Choroid plexus epithelial cell (primary cell): ENCODE measurements at regions not wholly inside any gene's neighbourhood (a gene's known extent, or its start where the extent isn't known, plus 50 kb on each side); places are given as distances from the start of the nearest gene placed in this dataset.

Experiments
- DNase-seq: peaks from one replicate; pipeline ENCODE4 v3.0.0-alpha.2; 2010; ENCODE audit warnings: low read depth
- H3K4me3 ChIP-seq: 2 replicates; pipeline ENCODE4 v1.5.1; 2011; ENCODE audit warnings: low read depth, mild to moderate bottlenecking, control low read depth, low read length, moderate library complexity
- TF ChIP-seq, protein P1 (sequence below): conservative IDR thresholded peaks from 2 replicates; pipeline ENCODE4 v1.5.1; 2011; ENCODE audit warnings: low read depth, mild to moderate bottlenecking, control low read depth, inconsistent platforms, low read length, moderate library complexity

DNA sequence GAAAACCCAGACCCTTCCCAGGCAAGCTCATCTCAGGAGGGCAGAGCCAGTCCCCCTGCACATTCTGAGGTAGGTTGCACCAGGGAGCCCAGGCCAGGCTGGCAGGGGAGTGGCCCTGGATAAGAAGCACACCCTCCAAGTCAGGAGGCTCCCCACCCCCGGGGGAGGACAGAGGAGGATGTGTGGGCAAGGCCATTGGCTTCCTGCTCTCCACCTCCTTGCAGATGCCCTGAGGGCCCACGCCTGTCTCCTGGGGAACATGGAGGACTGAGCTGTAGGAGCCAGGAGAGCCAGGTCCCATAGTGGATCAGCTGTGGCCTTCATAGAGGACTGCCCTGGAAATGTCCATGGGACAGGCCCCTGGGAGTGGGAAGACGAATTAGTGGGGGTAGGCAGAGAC, 126.7 kb downstream of the IRF8 start:
- TF ChIP-seq, protein P1, sequence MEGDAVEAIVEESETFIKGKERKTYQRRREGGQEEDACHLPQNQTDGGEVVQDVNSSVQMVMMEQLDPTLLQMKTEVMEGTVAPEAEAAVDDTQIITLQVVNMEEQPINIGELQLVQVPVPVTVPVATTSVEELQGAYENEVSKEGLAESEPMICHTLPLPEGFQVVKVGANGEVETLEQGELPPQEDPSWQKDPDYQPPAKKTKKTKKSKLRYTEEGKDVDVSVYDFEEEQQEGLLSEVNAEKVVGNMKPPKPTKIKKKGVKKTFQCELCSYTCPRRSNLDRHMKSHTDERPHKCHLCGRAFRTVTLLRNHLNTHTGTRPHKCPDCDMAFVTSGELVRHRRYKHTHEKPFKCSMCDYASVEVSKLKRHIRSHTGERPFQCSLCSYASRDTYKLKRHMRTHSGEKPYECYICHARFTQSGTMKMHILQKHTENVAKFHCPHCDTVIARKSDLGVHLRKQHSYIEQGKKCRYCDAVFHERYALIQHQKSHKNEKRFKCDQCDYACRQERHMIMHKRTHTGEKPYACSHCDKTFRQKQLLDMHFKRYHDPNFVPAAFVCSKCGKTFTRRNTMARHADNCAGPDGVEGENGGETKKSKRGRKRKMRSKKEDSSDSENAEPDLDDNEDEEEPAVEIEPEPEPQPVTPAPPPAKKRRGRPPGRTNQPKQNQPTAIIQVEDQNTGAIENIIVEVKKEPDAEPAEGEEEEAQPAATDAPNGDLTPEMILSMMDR = no peak
- DNase-seq = no peak
- no peak overlapping the region for H3K4me3 ChIP-seq

DNA sequence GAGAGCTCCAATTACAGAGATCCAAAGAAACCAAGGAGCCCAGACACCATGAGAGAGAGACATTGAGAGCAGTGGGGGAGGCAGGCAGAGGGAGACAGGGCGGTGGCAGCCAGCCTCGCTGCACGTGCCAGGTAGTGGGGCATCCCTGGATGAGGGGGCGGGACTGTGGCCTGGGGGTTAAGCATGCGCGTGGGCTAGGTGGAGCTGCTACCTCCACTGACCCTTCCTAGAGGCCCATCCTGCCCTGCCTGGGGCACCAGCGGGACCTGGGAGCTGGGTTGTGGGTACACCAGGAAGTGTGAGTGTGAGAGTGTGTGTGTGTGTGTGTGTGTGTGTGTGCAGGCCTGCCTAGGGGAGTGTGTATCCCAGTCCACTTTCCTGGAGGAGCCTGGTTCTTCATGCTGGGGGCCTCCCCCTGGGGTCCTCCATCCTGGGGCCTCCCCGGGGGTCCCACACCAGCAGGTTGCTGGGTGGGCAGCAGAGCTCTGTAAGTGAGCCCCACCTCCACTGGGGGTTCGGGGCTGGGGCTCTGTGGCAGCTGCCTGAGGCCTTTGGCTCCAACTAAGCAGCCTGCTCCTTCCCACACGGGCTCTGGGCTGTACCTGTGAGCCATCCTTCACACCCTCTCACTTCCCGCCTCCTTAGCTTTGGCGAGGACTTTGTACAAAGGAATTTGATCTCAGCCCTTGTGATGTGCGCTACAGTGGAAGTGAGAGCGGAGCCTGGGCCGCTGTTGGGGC, 127.4 kb downstream of the IRF8 start:
- no peak for DNase-seq
- H3K4me3 ChIP-seq = no peak overlapping the region
- TF ChIP-seq, protein P1 = no peak

DNA sequence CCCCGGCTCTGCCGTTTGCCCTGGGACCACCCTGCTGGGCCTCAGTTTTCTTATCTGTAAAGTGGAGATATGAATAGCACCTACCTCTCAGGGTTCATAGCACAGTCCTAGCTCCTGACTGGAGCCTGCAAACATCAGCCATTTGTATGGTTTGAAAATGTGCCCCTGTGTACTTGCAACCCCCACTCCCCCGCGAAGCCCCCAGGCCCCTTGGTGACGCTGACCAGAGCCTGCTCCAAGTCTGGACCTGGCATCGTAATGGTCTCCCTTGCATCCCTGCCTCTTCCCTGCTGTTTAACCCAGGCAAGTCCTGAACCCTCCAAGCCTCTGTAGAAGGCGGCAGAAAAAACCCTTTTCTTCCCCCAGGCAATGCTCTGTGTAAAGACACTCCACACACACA, 128.0 kb downstream of the IRF8 start:
- no peak for DNase-seq
- TF ChIP-seq, protein P1 = no peak
- no peak overlapping the region for H3K4me3 ChIP-seq

DNA sequence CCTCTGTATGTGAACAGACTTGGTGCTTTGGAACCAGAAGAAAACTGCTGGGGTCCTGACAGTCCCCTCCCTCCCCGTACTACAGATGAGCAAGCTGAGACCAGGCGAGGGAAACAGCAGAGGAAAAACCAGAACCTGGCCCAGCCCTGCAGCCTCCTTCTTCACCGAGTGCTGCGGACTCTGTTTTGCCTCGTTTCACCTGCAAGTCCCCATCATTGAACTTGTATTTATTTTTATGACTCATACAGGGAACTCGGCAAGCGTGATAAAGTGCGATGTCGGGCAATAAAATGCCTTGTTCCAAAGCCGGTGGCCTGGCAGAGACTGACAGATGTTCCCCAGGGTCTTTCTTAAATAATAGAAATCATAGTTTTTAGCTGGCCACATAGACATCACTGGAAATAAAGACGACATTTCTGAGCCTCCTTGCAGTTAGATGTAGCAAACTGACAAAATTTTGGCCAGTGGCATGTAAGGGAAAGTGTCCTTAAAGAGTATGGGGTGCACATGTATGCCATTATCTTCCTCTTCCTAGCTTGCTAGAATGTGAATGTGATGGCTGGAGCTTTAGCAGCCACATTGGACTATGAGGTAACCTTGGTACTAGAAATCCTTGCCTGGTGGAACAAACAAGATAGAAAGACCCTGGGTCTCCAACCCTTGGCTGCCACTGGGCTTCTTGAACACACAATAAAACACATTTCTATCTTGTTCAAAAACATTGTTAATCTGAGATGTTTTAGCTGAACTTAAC, 128.6 kb downstream of the IRF8 start:
- DNase-seq = no peak
- H3K4me3 ChIP-seq = no peak overlapping the region
- TF ChIP-seq, protein P1 = no peak

DNA sequence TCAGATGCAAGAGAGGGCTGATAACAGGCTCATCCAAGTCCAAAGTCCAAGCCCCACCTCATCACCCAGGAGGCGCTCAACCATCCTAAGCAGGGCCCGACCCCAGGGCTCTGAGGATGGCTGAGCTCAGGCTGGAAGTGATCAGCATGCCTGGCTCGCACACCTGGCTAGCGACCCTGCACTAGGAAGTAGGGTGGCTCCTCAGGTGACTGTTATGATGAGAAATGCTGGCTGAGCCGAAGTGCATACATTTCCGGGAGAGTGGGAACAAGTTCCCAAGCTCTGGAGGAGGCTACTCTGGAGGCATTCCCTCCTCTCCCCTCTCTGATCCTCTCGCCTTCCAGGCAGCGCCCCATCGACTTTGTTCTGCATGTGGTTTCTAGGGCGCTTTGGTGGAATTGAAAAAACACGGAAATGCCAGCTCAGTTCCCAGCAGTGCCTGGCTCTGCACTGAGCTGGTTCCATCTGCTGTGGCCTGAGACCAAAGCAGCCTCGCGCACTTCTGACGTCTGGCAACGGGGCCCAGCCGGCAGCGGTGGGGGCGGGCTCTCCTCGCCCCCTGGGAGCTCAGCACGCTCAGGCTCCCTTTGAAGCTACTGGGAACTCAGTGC, 130.3 kb downstream of the IRF8 start:
- peak; percentile 65 for DNase-seq
- TF ChIP-seq, protein P1 = no peak
- H3K4me3 ChIP-seq = no peak overlapping the region

DNA sequence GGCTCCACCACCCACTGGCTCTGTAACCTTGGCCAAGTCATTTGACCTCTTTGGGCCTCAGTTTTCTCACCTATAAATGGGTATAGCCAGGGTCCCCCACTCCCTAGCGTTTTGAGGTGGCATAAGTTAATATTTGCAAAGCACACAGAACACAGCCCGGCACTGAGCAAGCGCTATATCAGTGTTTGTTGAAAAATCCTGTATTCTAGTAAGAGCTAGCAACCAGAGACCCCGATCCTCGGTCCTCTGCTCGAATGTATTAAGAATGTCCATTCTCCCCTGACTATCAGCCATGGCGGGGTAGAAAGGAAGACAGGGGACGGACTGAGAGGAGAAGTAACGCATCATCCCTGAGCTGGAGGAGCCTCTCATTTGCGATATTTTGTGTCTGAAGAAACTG, 131.2 kb downstream of the IRF8 start:
- TF ChIP-seq, protein P1 = no peak
- no peak overlapping the region for H3K4me3 ChIP-seq
- DNase-seq = no peak
